Bronchial epithelial cell (primary cell): ENCODE measurements at regions not wholly inside any gene's neighbourhood (a gene's known extent, or its start where the extent isn't known, plus 50 kb on each side); places are given as distances from the start of the nearest gene placed in this dataset.
"Not testable (repeated sequence)": the region's sequence is repeated elsewhere in the genome, so short reads cannot be mapped to it uniquely, and the experiment has no call there.

Experiments
- DNase-seq: peaks from one replicate; pipeline ENCODE4 v3.0.0-alpha.2; 2010; ENCODE audit warnings: low read depth
- FAIRE-seq: peaks from 2 replicates; lab custom pipeline; 2011; peaks lifted over from hg19 to GRCh38; lab: Jason Lieb, UNC
- H3K27me3 ChIP-seq: 2 replicates; pipeline ENCODE4 v1.5.1; 2011; ENCODE audit warnings: low read length; ENCODE audit not compliant: control insufficient read depth, insufficient read depth
- H3K36me3 ChIP-seq: 2 replicates; pipeline ENCODE4 v1.5.1; 2011; ENCODE audit warnings: low read length; ENCODE audit not compliant: control insufficient read depth, insufficient read depth
- H3K4me3 ChIP-seq: 2 replicates; pipeline ENCODE4 v1.5.1; 2011; ENCODE audit warnings: mild to moderate bottlenecking, low read depth, low read length, control low read depth
- CTCF ChIP-seq: IDR thresholded peaks from 2 replicates; pipeline ENCODE4 v1.5.1; 2011; ENCODE audit warnings: mild to moderate bottlenecking, moderate library complexity, low read length, control low read depth, inconsistent platforms; ENCODE audit not compliant: insufficient read depth, severe bottlenecking

GRCh38 chr21:32073190-32073589 is 200.4 kb downstream of the HUNK start:
- no peak for TF ChIP-seq CTCF
- Histone ChIP-seq H3K4me3 (no peak overlapping the region), H3K36me3 (no peaks in the 10 kb centered on the region), H3K27me3 (no peaks in the 10 kb centered on the region)
- FAIRE-seq (no peak), DNase-seq (no peak)

- not testable (repeated sequence) for H3K4me3 ChIP-seq, H3K27me3 ChIP-seq, DNase-seq, H3K36me3 ChIP-seq, FAIRE-seq
Observed at GRCh38 chr21:32071620-32072019, 198.8 kb downstream of the HUNK start.

GRCh38 chr21:32070676-32071330 is 198.0 kb downstream of the HUNK start:
- H3K27me3 ChIP-seq: no peaks in the 10 kb centered on the region
- H3K36me3 ChIP-seq: no peaks in the 10 kb centered on the region
- no peak overlapping the region for H3K4me3 ChIP-seq
- TF ChIP-seq CTCF: no peak
- FAIRE-seq: no peak
- no peak for DNase-seq

GRCh38 chr21:32070126-32070525 is 197.3 kb downstream of the HUNK start:
- H3K4me3 ChIP-seq: no peak overlapping the region
- no peaks in the 10 kb centered on the region for H3K27me3 ChIP-seq
- no peak for TF ChIP-seq CTCF
- FAIRE-seq (no peak), DNase-seq (no peak)
- H3K36me3 ChIP-seq: no peaks in the 10 kb centered on the region

GRCh38 chr21:32065654-32066053 is 192.8 kb downstream of the HUNK start:
- DNase-seq: no peak

GRCh38 chr21:32064281-32064910 is 191.6 kb downstream of the HUNK start:
- Histone ChIP-seq H3K27me3 (no peaks in the 10 kb centered on the region), H3K36me3 (no peaks in the 10 kb centered on the region), H3K4me3 (no peak overlapping the region)
- FAIRE-seq: no peak
- no peak for TF ChIP-seq CTCF
- no peak for DNase-seq

More at GRCh38 chr21:32065654-32066053, 192.8 kb downstream of the HUNK start:
- Histone ChIP-seq H3K27me3 (no peaks in the 10 kb centered on the region), H3K4me3 (no peak overlapping the region), H3K36me3 (no peaks in the 10 kb centered on the region)
- no peak for TF ChIP-seq CTCF
- no peak for FAIRE-seq
